Activated CD8-positive, alpha-beta T cell treated with anti-CD3 and anti-CD28 coated beads for 36 hours (primary cell): ENCODE measurements at regions not wholly inside any gene's neighbourhood (a gene's known extent, or its start where the extent isn't known, plus 50 kb on each side); places are given as distances from the start of the nearest gene placed in this dataset.
A peak's percentile ranks its signal among the peaks of the same experiment; 100 is the strongest.
"Not testable (repeated sequence)": the region's sequence is repeated elsewhere in the genome, so short reads cannot be mapped to it uniquely, and the experiment has no call there.

ENCODE experiments used
- ATAC-seq: fragments of 200-7000 bp; cut with Tn5 transposase; one replicate; pipeline ENCODE4 v1.10.0; 2021; ENCODE audit warnings: mild to moderate bottlenecking, moderate library complexity
- CTCF ChIA-PET: fragments of 350-600 bp; sonication (Branson Sonifier 250); formaldehyde crosslinking; loops from one replicate; lab custom pipeline; 2021; ENCODE audit warnings: antibody characterized with exemption; lab: Charles Lee
- POLR2A ChIA-PET: fragments of 350-600 bp; sonication (Branson Sonifier 250); formaldehyde crosslinking; loops from one replicate; lab custom pipeline; 2021; ENCODE audit warnings: antibody characterized with exemption; lab: Charles Lee
- DNase-seq: peaks from one replicate; pipeline ENCODE4 v3.0.0-alpha.2; 2020
- H3K27ac Mint-ChIP-seq: one replicate; pipeline ENCODE4 v1.8.0; 2021; ENCODE audit warnings: mild to moderate bottlenecking, mixed read lengths
- H3K27me3 Mint-ChIP-seq: one replicate; pipeline ENCODE4 v1.8.0; 2021; ENCODE audit warnings: mixed read lengths
- H3K36me3 Mint-ChIP-seq: one replicate; pipeline ENCODE4 v1.8.0; 2021; ENCODE audit warnings: low read depth, mixed read lengths
- H3K4me1 Mint-ChIP-seq: one replicate; pipeline ENCODE4 v1.8.0; 2021; ENCODE audit warnings: low read depth, mixed read lengths
- H3K4me3 Mint-ChIP-seq: one replicate; pipeline ENCODE4 v1.8.0; 2021; ENCODE audit warnings: mild to moderate bottlenecking, moderate library complexity, mixed read lengths
- H3K9me3 Mint-ChIP-seq: one replicate; pipeline ENCODE4 v1.8.0; 2021; ENCODE audit warnings: mixed read lengths
- intact Hi-C: fragments of 100-400 bp; cut with micrococcal nuclease; formaldehyde crosslinking; loops from one replicate; pipeline ENCODE4 v1.10.0; 2022
- TF ChIP-seq, protein P1 (sequence below): fragments of 200-600 bp; IDR thresholded peaks from one replicate; pipeline ENCODE4 v1.8.0; 2022; ENCODE audit warnings: antibody characterized with exemption, mild to moderate bottlenecking

DNA sequence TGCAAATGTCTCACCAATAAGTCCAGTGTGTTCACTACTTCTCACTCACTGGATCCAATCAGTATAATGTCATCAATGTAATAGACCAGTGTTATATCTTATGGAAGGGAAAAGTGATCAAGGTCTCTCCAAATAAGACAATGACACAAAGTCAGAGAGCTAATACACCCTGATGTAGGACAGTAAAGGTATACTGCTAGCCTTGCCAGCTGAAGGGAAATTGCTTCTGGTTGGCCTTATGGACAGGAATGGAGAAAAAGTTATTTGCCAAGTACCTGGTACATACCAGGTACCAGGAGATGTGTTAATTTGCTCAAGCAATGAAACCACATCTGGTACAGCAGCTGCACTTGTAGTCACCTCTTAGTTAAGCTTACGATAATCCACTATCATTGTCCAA, 141.0 kb downstream of the LTN1 start:
- Mint-ChIP-seq H3K9me3 (no peaks in the 10 kb centered on the region), H3K27ac (no peak overlapping the region), H3K4me3 (no peak overlapping the region), H3K4me1 (peaks cover 4% of the 10 kb centered on the region), H3K27me3 (no peaks in the 10 kb centered on the region), H3K36me3 (no peaks in the 10 kb centered on the region)
- TF ChIP-seq, protein P1, sequence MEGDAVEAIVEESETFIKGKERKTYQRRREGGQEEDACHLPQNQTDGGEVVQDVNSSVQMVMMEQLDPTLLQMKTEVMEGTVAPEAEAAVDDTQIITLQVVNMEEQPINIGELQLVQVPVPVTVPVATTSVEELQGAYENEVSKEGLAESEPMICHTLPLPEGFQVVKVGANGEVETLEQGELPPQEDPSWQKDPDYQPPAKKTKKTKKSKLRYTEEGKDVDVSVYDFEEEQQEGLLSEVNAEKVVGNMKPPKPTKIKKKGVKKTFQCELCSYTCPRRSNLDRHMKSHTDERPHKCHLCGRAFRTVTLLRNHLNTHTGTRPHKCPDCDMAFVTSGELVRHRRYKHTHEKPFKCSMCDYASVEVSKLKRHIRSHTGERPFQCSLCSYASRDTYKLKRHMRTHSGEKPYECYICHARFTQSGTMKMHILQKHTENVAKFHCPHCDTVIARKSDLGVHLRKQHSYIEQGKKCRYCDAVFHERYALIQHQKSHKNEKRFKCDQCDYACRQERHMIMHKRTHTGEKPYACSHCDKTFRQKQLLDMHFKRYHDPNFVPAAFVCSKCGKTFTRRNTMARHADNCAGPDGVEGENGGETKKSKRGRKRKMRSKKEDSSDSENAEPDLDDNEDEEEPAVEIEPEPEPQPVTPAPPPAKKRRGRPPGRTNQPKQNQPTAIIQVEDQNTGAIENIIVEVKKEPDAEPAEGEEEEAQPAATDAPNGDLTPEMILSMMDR = no peak
- DNase-seq = no peak
- intact Hi-C loops = no loop called here
- POLR2A ChIA-PET = no interaction called here
- no peak for ATAC-seq
- CTCF ChIA-PET = interaction anchor here (0.9 kb wide), 1 partner anchor 106 kb away, joined by 3 read pairs; no protein-coding TSS in a partner anchor

DNA sequence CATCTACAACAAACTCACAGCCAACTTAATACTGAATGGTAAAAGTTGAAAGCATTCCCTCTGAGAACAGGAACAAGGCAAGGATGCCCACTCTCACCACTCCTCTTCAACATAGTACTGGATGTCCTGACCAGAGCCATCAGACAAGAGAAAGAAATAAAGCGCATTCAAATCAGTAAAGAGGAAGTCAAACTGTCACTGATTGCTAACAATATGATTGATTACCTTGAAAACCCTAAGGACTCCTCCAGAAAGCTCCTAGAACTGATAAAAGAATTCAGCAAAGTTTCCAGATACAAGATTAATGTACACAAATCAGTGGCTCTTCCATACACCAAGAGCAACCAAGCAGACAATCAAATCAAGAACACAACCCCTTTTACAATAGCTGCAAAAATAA, 153.4 kb downstream of the LTN1 start:
- ATAC-seq, CTCF ChIA-PET, intact Hi-C loops, POLR2A ChIA-PET, H3K4me3 Mint-ChIP-seq, H3K27ac Mint-ChIP-seq, H3K9me3 Mint-ChIP-seq, DNase-seq, H3K27me3 Mint-ChIP-seq: not testable (repeated sequence)
- Mint-ChIP-seq H3K36me3 (peaks cover 10% of the 10 kb centered on the region), H3K4me1 (peaks cover 41% of the 10 kb centered on the region)

DNA sequence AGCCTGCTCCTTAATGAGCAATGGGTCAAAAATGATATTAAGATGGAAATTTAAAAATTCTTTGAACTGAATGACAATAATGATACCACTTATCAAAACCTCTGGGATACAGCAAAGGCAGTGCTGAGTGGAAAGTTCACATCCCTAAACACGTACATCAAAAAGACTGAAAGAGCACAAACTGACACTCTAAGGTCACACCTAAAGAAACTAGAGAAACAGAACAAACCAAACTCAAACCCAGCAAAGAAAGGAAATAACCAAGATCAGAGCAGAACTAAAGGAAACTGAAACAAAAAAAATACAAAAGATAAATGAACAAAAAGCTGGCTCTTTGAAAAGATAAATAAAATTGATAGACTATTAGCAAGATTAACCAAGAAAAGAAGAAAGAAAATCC, 155.3 kb downstream of the LTN1 start:
- H3K4me3 Mint-ChIP-seq = peak overlapping the region; percentile 69
- CTCF ChIA-PET = interaction anchor here (1.0 kb wide), 1 partner anchor 46 kb away, joined by 4 read pairs; no protein-coding TSS in a partner anchor
- POLR2A ChIA-PET = interaction anchor here (1.0 kb wide), 1 partner anchor 155 kb away, joined by 3 read pairs; the partner anchor contains the start of gene LTN1
- intact Hi-C loops, H3K27me3 Mint-ChIP-seq, H3K9me3 Mint-ChIP-seq: not testable (repeated sequence)
- H3K36me3 Mint-ChIP-seq = peaks cover 10% of the 10 kb centered on the region
- H3K27ac Mint-ChIP-seq = peak overlapping the region; percentile 93
- DNase-seq (peak; percentile 7), ATAC-seq (peak; percentile 40)
- peaks cover 58% of the 10 kb centered on the region for H3K4me1 Mint-ChIP-seq

DNA sequence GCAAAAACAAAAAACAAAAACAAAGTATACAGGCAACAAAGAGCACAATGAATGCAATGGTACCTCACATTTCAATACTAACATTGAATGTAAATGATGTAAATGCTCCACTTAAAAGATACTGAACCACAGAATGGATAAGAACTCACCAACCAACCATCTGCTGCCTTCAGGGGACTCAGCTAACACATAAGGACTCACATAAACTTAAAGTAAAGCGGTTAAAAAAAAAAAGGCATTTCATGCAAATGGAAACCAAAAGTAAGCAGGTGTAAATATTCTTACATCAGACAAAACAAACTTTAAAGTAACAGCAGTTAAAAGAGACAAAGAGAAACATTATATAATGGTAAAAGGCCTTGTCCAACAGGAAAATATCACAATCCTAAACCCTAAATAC, 156.1 kb downstream of the LTN1 start:
- Mint-ChIP-seq H3K4me3 (peak overlapping the region; percentile 69), H3K27ac (peak overlapping the region; percentile 93), H3K36me3 (peaks cover 10% of the 10 kb centered on the region), H3K4me1 (peaks cover 64% of the 10 kb centered on the region)
- intact Hi-C loops, H3K27me3 Mint-ChIP-seq, ATAC-seq, H3K9me3 Mint-ChIP-seq: not testable (repeated sequence)
- DNase-seq = peak; percentile 18
- POLR2A ChIA-PET = interaction anchor here (0.6 kb wide), 1 partner anchor 16 kb away, joined by 3 read pairs; no protein-coding TSS in a partner anchor
- CTCF ChIA-PET = interaction anchor here (1.2 to 1.7 kb wide), 3 partner anchors 47 to 157 kb away, joined by 4 to 6 read pairs (median 4); no protein-coding TSS in a partner anchor

DNA sequence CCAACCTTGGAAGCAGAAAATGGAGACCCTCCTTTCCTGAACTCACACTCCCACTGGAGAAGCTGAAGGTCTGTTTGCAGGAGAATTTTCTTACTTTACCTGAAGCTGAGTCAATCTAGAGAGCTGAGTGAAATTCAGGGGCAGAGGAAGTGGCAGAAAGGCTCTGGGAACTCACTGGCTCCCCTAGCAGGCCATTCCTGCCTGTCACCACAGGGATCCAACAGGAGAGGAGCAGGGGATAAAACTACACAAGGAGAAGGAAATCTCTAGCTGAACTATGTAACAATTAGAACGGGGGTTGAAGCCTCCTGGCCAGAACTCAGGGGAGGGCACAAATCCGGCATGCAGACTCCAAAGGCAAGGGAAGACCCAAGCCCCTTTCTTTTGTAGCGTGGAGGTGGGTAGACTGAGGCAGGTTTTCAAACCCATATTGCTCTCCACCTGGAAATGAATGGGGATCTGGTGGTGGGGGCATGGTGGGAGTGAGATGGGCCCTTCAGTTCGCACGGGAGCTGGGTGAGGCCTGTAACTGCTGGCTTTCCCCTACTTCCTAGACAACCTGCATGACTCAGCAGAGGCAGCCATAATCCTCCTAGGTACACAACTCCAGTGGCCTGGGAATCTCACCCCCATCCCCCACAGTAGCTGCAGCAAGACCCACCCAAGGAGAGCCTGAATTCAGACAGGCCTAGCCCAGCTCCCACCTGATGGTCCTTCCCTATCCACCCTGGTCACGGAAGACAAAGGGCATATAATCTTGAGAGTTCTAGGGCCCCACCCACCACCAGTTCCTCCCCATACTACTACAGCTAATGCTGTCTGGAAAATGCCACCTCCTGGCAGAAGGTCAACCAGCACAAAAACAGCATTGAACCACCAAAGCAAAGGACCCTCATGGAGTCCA, 158.1 kb downstream of the LTN1 start:
- ATAC-seq (no peak), DNase-seq (peak; percentile 5)
- ChIA-PET POLR2A (no interaction called here), CTCF (interaction anchor here (0.7 to 1.4 kb wide), 3 partner anchors 50 to 80 kb away, joined by 3 to 4 read pairs (median 3); no protein-coding TSS in a partner anchor)
- Mint-ChIP-seq H3K27ac (peak overlapping the region; percentile 93), H3K27me3 (no peaks in the 10 kb centered on the region), H3K4me3 (peak overlapping the region; percentile 3), H3K9me3 (peaks cover 4% of the 10 kb centered on the region), H3K36me3 (peaks cover 10% of the 10 kb centered on the region), H3K4me1 (peaks cover 70% of the 10 kb centered on the region)
- intact Hi-C loops = no loop called here
- TF ChIP-seq, protein P1 = no peak

DNA sequence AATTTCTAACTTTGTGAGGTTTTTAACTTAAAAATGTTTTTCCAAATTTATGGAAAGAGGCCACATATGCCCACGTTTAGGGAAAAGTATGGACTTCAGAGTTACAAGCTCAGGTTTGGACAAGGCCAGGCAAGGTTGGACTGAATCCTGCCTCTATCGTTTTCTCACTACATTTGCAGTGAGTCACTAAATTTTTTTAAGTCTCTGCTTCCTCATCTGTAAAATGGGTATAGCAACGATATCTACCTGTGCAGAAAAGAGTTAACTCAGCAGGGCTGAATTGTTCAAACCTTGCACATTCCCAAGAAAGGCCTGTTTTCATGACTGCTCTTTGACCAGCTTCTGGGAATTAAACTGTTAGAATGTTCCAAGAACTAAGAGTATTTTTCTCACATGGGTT, 159.1 kb downstream of the LTN1 start:
- H3K27ac Mint-ChIP-seq = peak overlapping the region; percentile 80
- intact Hi-C loops = no loop called here
- H3K4me3 Mint-ChIP-seq = no peak overlapping the region
- DNase-seq = no peak
- H3K36me3 Mint-ChIP-seq = peaks cover 9% of the 10 kb centered on the region
- TF ChIP-seq, protein P1 = no peak
- no peak for ATAC-seq
- peaks cover 4% of the 10 kb centered on the region for H3K9me3 Mint-ChIP-seq
- peaks cover 66% of the 10 kb centered on the region for H3K4me1 Mint-ChIP-seq
- no peaks in the 10 kb centered on the region for H3K27me3 Mint-ChIP-seq
- ChIA-PET POLR2A (interaction anchor here (1.4 kb wide), 1 partner anchor 191 kb away, joined by 3 read pairs; no protein-coding TSS in a partner anchor), CTCF (interaction anchor here (0.7 to 1.4 kb wide), 2 partner anchors 51 to 52 kb away, joined by 3 read pairs; no protein-coding TSS in a partner anchor)
